ENCODE measurements at regions not wholly inside any gene's neighbourhood (a gene's known extent, or its start where the extent isn't known, plus 50 kb on each side); places are given as distances from the start of the nearest gene placed in this dataset.

DNA sequence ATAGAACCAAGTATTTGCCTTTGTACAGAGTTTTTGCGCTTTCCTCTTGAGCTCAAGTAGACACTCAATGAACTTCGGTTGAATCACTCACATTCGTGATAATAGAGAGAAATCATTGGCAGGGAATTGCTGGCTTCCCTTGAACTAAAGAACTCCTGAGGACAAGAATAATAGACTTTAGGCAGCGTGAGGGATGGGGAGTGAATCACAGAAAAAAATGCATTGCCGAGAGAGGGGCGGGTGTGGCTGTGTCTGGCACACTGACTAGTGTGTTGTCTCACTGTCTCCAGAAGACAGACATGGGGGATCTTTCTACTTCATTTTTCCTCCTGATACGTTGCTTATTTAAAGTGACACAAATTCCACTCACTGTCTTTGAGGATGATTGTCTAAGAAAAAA lies 805.2 kb downstream of the BCL11B start:
- no TSS peak for BruUV-seq (replicated peaks)

More for the DNA sequence above, 805.2 kb downstream of the BCL11B start:
- no peak overlapping the region for H3K56ac ChIP-seq (ENCODE audit: extremely low read depth, insufficient read depth, low read length)
- no peak overlapping the region for H3K4ac ChIP-seq (ENCODE audit: low read depth, low read length)
- no peak overlapping the region for H2BK5ac ChIP-seq (ENCODE audit: low read depth, low read length, poor library complexity, severe bottlenecking)
- no peak for TF ChIP-seq FOS (IDR thresholded peaks at IDR 0.05; ENCODE audit: low read depth, low read length)
- no peak for TF ChIP-seq POLR2A (IDR thresholded peaks at IDR 0.05; ENCODE audit: low read depth, low read length)
- no peak for TF ChIP-seq MXI1 (IDR thresholded peaks at IDR 0.05; ENCODE audit: borderline replicate concordance, low read depth, low read length)
- TF ChIP-seq, protein P1, sequence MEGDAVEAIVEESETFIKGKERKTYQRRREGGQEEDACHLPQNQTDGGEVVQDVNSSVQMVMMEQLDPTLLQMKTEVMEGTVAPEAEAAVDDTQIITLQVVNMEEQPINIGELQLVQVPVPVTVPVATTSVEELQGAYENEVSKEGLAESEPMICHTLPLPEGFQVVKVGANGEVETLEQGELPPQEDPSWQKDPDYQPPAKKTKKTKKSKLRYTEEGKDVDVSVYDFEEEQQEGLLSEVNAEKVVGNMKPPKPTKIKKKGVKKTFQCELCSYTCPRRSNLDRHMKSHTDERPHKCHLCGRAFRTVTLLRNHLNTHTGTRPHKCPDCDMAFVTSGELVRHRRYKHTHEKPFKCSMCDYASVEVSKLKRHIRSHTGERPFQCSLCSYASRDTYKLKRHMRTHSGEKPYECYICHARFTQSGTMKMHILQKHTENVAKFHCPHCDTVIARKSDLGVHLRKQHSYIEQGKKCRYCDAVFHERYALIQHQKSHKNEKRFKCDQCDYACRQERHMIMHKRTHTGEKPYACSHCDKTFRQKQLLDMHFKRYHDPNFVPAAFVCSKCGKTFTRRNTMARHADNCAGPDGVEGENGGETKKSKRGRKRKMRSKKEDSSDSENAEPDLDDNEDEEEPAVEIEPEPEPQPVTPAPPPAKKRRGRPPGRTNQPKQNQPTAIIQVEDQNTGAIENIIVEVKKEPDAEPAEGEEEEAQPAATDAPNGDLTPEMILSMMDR (conservative IDR thresholded peaks at IDR 0.05; ENCODE audit: low read depth, low read length) = no peak
- no peak for TF ChIP-seq CEBPB (IDR thresholded peaks at IDR 0.05; ENCODE audit: low read depth, low read length)
- TF ChIP-seq MAFK (IDR thresholded peaks at IDR 0.05; ENCODE audit: low read depth, low read length) = no peak
- TF ChIP-seq RFX5 (IDR thresholded peaks at IDR 0.05; ENCODE audit: low read depth, low read length) = no peak
- TF ChIP-seq CHD1 (IDR thresholded peaks at IDR 0.05; ENCODE audit: low read depth, low read length) = no peak
- no peak for TF ChIP-seq MAZ (IDR thresholded peaks at IDR 0.05; ENCODE audit: borderline replicate concordance, low read depth, low read length)
- TF ChIP-seq, protein P2, sequence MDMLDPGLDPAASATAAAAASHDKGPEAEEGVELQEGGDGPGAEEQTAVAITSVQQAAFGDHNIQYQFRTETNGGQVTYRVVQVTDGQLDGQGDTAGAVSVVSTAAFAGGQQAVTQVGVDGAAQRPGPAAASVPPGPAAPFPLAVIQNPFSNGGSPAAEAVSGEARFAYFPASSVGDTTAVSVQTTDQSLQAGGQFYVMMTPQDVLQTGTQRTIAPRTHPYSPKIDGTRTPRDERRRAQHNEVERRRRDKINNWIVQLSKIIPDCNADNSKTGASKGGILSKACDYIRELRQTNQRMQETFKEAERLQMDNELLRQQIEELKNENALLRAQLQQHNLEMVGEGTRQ (IDR thresholded peaks at IDR 0.05; ENCODE audit: low read depth, low read length) = no peak
- no peak for TF ChIP-seq NFE2L2 (IDR thresholded peaks at IDR 0.05; ENCODE audit: low read depth, low read length)
- TF ChIP-seq RAD21 (IDR thresholded peaks at IDR 0.05; ENCODE audit: low read length) = no peak
- TF ChIP-seq BHLHE40 (IDR thresholded peaks at IDR 0.05; ENCODE audit: low read depth, low read length) = no peak
- no peak for TF ChIP-seq RCOR1 (IDR thresholded peaks at IDR 0.05; ENCODE audit: insufficient replicate concordance, low read length)
- TF ChIP-seq, protein P3, sequence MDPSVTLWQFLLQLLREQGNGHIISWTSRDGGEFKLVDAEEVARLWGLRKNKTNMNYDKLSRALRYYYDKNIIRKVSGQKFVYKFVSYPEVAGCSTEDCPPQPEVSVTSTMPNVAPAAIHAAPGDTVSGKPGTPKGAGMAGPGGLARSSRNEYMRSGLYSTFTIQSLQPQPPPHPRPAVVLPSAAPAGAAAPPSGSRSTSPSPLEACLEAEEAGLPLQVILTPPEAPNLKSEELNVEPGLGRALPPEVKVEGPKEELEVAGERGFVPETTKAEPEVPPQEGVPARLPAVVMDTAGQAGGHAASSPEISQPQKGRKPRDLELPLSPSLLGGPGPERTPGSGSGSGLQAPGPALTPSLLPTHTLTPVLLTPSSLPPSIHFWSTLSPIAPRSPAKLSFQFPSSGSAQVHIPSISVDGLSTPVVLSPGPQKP (IDR thresholded peaks at IDR 0.05; ENCODE audit: borderline replicate concordance, low read depth, low read length) = no peak
- TF ChIP-seq SMC3 (IDR thresholded peaks at IDR 0.05; ENCODE audit: low read depth, low read length) = no peak
- dilution Hi-C loops (cut with HindIII; ENCODE audit: low sequenced_read_pairs, unreplicated experiment) (no loop called here), intact Hi-C loops (cut with micrococcal nuclease) (no loop called here), in situ Hi-C loops (cut with MboI; ENCODE audit: low sequenced_read_pairs) (no loop called here)
- H3K4me3 ChIP-seq (ENCODE audit: insufficient read depth, low read depth, low read length) = no peak overlapping the region
- 10% methylated on average over 2 of the region's 7 CpGs; no CpG with 5 or more reads in 1 of the 2 experiments for WGBS, 2 experiments (ENCODE audit: extremely low coverage in 2 of 2, insufficient read length in 1 of 2)
- no peak overlapping the region for H4K8ac ChIP-seq (ENCODE audit: low read depth in 2 of 2, low read length in 2 of 2)
- H2AFZ ChIP-seq (replicated peaks; ENCODE audit: low read length, poor library complexity) = no peak overlapping the region
- H3K14ac ChIP-seq (replicated peaks; ENCODE audit: low read depth, low read length) = no peak overlapping the region
- H3K18ac ChIP-seq (ENCODE audit: low read depth, low read length) = no peak overlapping the region
- no peak overlapping the region for H4K91ac ChIP-seq (ENCODE audit: insufficient read depth, low read depth, low read length)
- H2BK120ac ChIP-seq (ENCODE audit: low read depth, low read length) = no peak overlapping the region
- H3K27me3 ChIP-seq (ENCODE audit: control insufficient read depth, insufficient read depth, low read length) = no peaks in the 10 kb centered on the region
- no peak overlapping the region for H2BK15ac ChIP-seq (ENCODE audit: low read depth, low read length)
- no peaks in the 10 kb centered on the region for H3K9me1 ChIP-seq (ENCODE audit: insufficient read depth, low read length)
- ATAC-seq (ENCODE audit: low read depth) (no peak), DNase-seq (no peak)
- POLR2A ChIA-PET (ENCODE audit: unreplicated experiment) = no interaction called here
- H3K79me1 ChIP-seq (ENCODE audit: low read depth in 1 of 2, low read length in 2 of 2) = no peaks in the 10 kb centered on the region
- no peak overlapping the region for H4K5ac ChIP-seq (ENCODE audit: low read depth, low read length)
- H2BK20ac ChIP-seq (ENCODE audit: low read depth, low read length) = no peak overlapping the region
- H2AK9ac ChIP-seq (replicated peaks; ENCODE audit: low read depth, low read length, poor library complexity) = no peak overlapping the region
- H4K20me1 ChIP-seq (ENCODE audit: insufficient read depth, low read length) = no peaks in the 10 kb centered on the region
- H2AK5ac ChIP-seq (ENCODE audit: low read depth, low read length) = no peak overlapping the region
- no peak overlapping the region for H3K27ac ChIP-seq (ENCODE audit: insufficient read depth, low read length)
- no peak overlapping the region for H3K4me2 ChIP-seq (ENCODE audit: low read depth, low read length)
- no peak overlapping the region for H3K23ac ChIP-seq (ENCODE audit: low read depth, low read length)
- CTCF ChIA-PET = no interaction called here
- H3K9me3 ChIP-seq (ENCODE audit: control insufficient read depth, insufficient read depth, low read length) = peaks cover 27% of the 10 kb centered on the region
- H3K9ac ChIP-seq (ENCODE audit: low read depth, low read length) = no peak overlapping the region
- H3K4me1 ChIP-seq (ENCODE audit: control insufficient read depth, insufficient read depth, low read length) = no peaks in the 10 kb centered on the region
- no peaks in the 10 kb centered on the region for H3K36me3 ChIP-seq (ENCODE audit: control insufficient read depth, insufficient read depth, low read length)

Measured in IMR-90 (cell line).